HCT116 (cell line): ENCODE measurements at regions not wholly inside any gene's neighbourhood (a gene's known extent, or its start where the extent isn't known, plus 50 kb on each side); places are given as distances from the start of the nearest gene placed in this dataset.

Experiments
- ATAC-seq: fragments of 200-7000 bp; cut with Tn5 transposase; 2 replicates; pipeline ENCODE4 v1.9.1; 2020; ENCODE audit warnings: mild to moderate bottlenecking, moderate library complexity
- BruUV-seq: library from RNA; stranded (reverse); fragments of 400-500 nt; replicated peaks from 2 replicates; lab custom pipeline; 2021; lab: Mats Ljungman, UMichigan
- CTCF ChIA-PET: fragments of 300-600 bp; sonication (Branson Sonifier 250); formaldehyde crosslinking; loops from one replicate; lab custom pipeline; 2021; ENCODE audit warnings: antibody characterized with exemption; lab: Charles Lee
- POLR2A ChIA-PET: fragments of 300-600, 350-600 bp; sonication (Branson Sonifier 250); formaldehyde crosslinking; loops from one replicate; lab custom pipeline; 2021; ENCODE audit warnings: antibody characterized with exemption; lab: Charles Lee
- RAD21 ChIA-PET, 2 experiments: fragments of 300-600 bp; sonication (Branson Sonifier 250); formaldehyde crosslinking; loops; one replicate each; lab custom pipeline; 2023; ENCODE audit warnings: low total read pairs in 2 of 2; ENCODE audit not compliant: uncharacterized antibody in 2 of 2, unreplicated experiment in 2 of 2, low non-redundant PET in 1 of 2; lab: Charles Lee
- DNase-seq: peaks from one replicate; pipeline ENCODE4 v3.0.0-alpha.2; 2010; ENCODE audit warnings: low read depth, low spot score
- H2AFZ ChIP-seq: fragments of 200-600 bp; shearing (Covaris generic), sonication (generic); 2 replicates; pipeline ENCODE4 v1.6.1; 2017; ENCODE audit warnings: low read depth, mixed run types, mixed read lengths, antibody characterized with exemption, low read length; ENCODE audit not compliant: poor library complexity, severe bottlenecking
- H3K27ac ChIP-seq: 2 replicates; pipeline ENCODE4 v1.5.1; 2012; ENCODE audit warnings: low read depth, low read length
- H3K27me3 ChIP-seq: fragments of 200-600 bp; sonication (generic); 2 replicates; pipeline ENCODE4 v1.6.1; 2016; ENCODE audit warnings: mixed run types, low read length, mixed read lengths; ENCODE audit not compliant: insufficient read depth
- H3K36me3 ChIP-seq, 2 experiments: fragments of 200-500 bp in 1 of 2; fragments of 200-600 bp in 1 of 2; sonication (Bioruptor generic) in 1 of 2; sonication (generic) in 1 of 2; 2 replicates each; pipeline versions ENCODE4 v1.5.1 to v1.6.1; 2014 to 2016; ENCODE audit warnings: low read length in 2 of 2, inconsistent platforms in 1 of 2, mixed read lengths in 1 of 2, mixed run types in 1 of 2; ENCODE audit not compliant: insufficient read depth in 2 of 2, control insufficient read depth in 1 of 2
- H3K4me1 ChIP-seq, 2 experiments: fragments of 200-600 bp in 1 of 2; sonication (generic) in 1 of 2; 2 replicates each; pipeline versions ENCODE4 v1.5.1 to v1.6.1; 2012 to 2017; ENCODE audit warnings: low read length in 2 of 2, inconsistent platforms in 1 of 2, mild to moderate bottlenecking in 1 of 2, mixed read lengths in 1 of 2, mixed run types in 1 of 2, moderate library complexity in 1 of 2; ENCODE audit not compliant: insufficient read depth in 2 of 2, control insufficient read depth in 1 of 2
- H3K4me2 ChIP-seq: fragments of 200-600 bp; sonication (generic); 2 replicates; pipeline ENCODE4 v1.6.1; 2017; ENCODE audit warnings: mixed run types, low read length, mixed read lengths
- H3K4me3 ChIP-seq, 2 experiments: fragments of 200-600 bp in 1 of 2; sonication (generic) in 1 of 2; replicated peaks in 1 of 2; 2 replicates each; pipeline ENCODE4 v1.5.1; 2011 to 2016; ENCODE audit warnings: low read length in 2 of 2, control low read depth in 1 of 2, low read depth in 1 of 2, mild to moderate bottlenecking in 1 of 2, mixed read lengths in 1 of 2, mixed run types in 1 of 2
- H3K79me2 ChIP-seq: fragments of 200-600 bp; sonication (generic); 2 replicates; pipeline ENCODE4 v1.6.1; 2017; ENCODE audit warnings: mild to moderate bottlenecking, mixed run types, low read length, moderate library complexity, mixed read lengths; ENCODE audit not compliant: insufficient read depth
- H3K9ac ChIP-seq: fragments of 200-600 bp; sonication (generic); 2 replicates; pipeline ENCODE4 v1.6.1; 2016; ENCODE audit warnings: low read length, mixed read lengths
- H3K9me2 ChIP-seq: fragments of 200-600 bp; sonication (generic), shearing (Covaris generic); 2 replicates; pipeline ENCODE4 v1.6.1; 2017; ENCODE audit warnings: mixed run types, mild to moderate bottlenecking, moderate library complexity; ENCODE audit not compliant: insufficient read depth
- H3K9me3 ChIP-seq, 2 experiments: fragments of 200-500 bp in 1 of 2; fragments of 200-600 bp in 1 of 2; sonication (Bioruptor generic) in 1 of 2; sonication (generic) in 1 of 2; 2 replicates each; pipeline ENCODE4 v1.6.1; 2014 to 2017; ENCODE audit warnings: low read length in 2 of 2, mixed read lengths in 2 of 2, inconsistent platforms in 1 of 2, low read depth in 1 of 2, mild to moderate bottlenecking in 1 of 2, mixed run types in 1 of 2, moderate library complexity in 1 of 2; ENCODE audit not compliant: control insufficient read depth in 1 of 2, insufficient read depth in 1 of 2
- H4K20me1 ChIP-seq: fragments of 200-600 bp; sonication (generic), shearing (Covaris generic); 2 replicates; pipeline ENCODE4 v1.6.1; 2017; ENCODE audit warnings: mixed run types, mild to moderate bottlenecking, moderate library complexity; ENCODE audit not compliant: insufficient read depth
- CEBPB ChIP-seq: IDR thresholded peaks from 2 replicates; pipeline ENCODE4 v1.6.1; 2012; ENCODE audit warnings: low read depth
- EGR1 ChIP-seq: IDR thresholded peaks from 2 replicates; pipeline ENCODE4 v1.6.1; 2012; ENCODE audit warnings: low read depth
- FOSL1 ChIP-seq: IDR thresholded peaks from 2 replicates; pipeline ENCODE4 v1.6.1; 2012; ENCODE audit warnings: low read depth
- MAX ChIP-seq: IDR thresholded peaks from 2 replicates; pipeline ENCODE4 v1.6.1; 2012
- SP1 ChIP-seq: IDR thresholded peaks from 2 replicates; pipeline ENCODE4 v1.6.1; 2012; ENCODE audit warnings: low read depth
- TCF7L2 ChIP-seq: IDR thresholded peaks from 2 replicates; pipeline ENCODE4 v1.7.0; 2011; ENCODE audit warnings: borderline replicate concordance, inconsistent platforms; ENCODE audit not compliant: insufficient read depth, insufficient read length; ENCODE audit errors: extremely low read depth
- YY1 ChIP-seq: IDR thresholded peaks from 2 replicates; pipeline ENCODE4 v1.6.1; 2011; ENCODE audit warnings: low read length, low read depth, moderate library complexity, mild to moderate bottlenecking; ENCODE audit not compliant: insufficient replicate concordance; ENCODE audit errors: extremely low read depth
- ZBTB33 ChIP-seq: IDR thresholded peaks from 2 replicates; pipeline ENCODE4 v1.6.1; 2011; ENCODE audit warnings: mild to moderate bottlenecking, low read length, moderate library complexity; ENCODE audit not compliant: insufficient replicate concordance; ENCODE audit errors: extremely low read depth
- ZNF274 ChIP-seq: fragments of 200-500 bp; sonication (Bioruptor generic); IDR thresholded peaks from 2 replicates; pipeline ENCODE4 v1.6.1; 2014; ENCODE audit warnings: mild to moderate bottlenecking, low read depth, low read length, inconsistent platforms
- intact Hi-C: fragments of 100-400 bp; cut with micrococcal nuclease; formaldehyde crosslinking; loops from 2 replicates; pipeline ENCODE4 v1.10.0; 2022
- TF ChIP-seq, protein P1 (sequence below): IDR thresholded peaks from 2 replicates; pipeline ENCODE4 v1.6.1; 2012; ENCODE audit warnings: low read depth

- no peaks in the 10 kb centered on the region for H3K9me2 ChIP-seq
- POLR2A ChIA-PET, result no interaction called here
- CTCF ChIA-PET, result no interaction called here
- H3K36me3 ChIP-seq, result no peaks in the 10 kb centered on the region
- intact Hi-C loops, result loop anchor here (10.0 kb wide), 1 partner anchor 558 kb away; no protein-coding TSS in a partner anchor
- no peak for TF ChIP-seq SP1
- no peak for TF ChIP-seq FOSL1
- TF ChIP-seq, protein P1, sequence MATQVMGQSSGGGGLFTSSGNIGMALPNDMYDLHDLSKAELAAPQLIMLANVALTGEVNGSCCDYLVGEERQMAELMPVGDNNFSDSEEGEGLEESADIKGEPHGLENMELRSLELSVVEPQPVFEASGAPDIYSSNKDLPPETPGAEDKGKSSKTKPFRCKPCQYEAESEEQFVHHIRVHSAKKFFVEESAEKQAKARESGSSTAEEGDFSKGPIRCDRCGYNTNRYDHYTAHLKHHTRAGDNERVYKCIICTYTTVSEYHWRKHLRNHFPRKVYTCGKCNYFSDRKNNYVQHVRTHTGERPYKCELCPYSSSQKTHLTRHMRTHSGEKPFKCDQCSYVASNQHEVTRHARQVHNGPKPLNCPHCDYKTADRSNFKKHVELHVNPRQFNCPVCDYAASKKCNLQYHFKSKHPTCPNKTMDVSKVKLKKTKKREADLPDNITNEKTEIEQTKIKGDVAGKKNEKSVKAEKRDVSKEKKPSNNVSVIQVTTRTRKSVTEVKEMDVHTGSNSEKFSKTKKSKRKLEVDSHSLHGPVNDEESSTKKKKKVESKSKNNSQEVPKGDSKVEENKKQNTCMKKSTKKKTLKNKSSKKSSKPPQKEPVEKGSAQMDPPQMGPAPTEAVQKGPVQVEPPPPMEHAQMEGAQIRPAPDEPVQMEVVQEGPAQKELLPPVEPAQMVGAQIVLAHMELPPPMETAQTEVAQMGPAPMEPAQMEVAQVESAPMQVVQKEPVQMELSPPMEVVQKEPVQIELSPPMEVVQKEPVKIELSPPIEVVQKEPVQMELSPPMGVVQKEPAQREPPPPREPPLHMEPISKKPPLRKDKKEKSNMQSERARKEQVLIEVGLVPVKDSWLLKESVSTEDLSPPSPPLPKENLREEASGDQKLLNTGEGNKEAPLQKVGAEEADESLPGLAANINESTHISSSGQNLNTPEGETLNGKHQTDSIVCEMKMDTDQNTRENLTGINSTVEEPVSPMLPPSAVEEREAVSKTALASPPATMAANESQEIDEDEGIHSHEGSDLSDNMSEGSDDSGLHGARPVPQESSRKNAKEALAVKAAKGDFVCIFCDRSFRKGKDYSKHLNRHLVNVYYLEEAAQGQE, result no peak
- TF ChIP-seq TCF7L2, result no peak
- no peak for TF ChIP-seq MAX
- H3K27me3 ChIP-seq, result peaks cover 31% of the 10 kb centered on the region
- H3K9me3 ChIP-seq, result no peaks in the 10 kb centered on the region
- ATAC-seq (no peak), DNase-seq (no peak)
- H4K20me1 ChIP-seq, result no peaks in the 10 kb centered on the region
- no peak overlapping the region for H2AFZ ChIP-seq
- H3K79me2 ChIP-seq, result no peaks in the 10 kb centered on the region
- no peak overlapping the region for H3K4me3 ChIP-seq
- RAD21 ChIA-PET, result no interaction called here
- H3K4me2 ChIP-seq, result no peak overlapping the region
- H3K9ac ChIP-seq, result no peak overlapping the region
- no peak overlapping the region for H3K27ac ChIP-seq
- BruUV-seq, result no TSS peak
- H3K4me1 ChIP-seq, result no peaks in the 10 kb centered on the region
Measured at GRCh38 chr3:59553076-59553475, 503.3 kb upstream of the CFAP20DC start.

DNA sequence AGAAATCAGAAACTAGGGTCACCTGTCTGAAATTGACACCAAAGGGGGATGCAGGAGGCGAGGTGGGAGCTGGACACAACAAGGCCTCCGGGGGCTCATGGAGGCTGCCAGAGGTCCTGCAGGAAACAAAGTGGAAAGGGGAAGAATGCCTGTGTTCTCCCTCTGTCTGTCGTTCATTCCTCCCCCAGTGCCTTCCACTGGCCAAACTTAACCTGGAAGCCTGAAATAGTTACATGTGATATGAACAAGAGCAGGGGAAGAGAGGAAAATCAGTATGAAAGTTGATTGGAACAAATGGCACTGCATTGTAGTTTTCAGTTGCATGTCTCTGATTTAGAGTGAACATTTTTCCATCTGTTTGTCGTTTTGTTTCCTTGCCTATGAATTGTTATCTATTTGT is 502.0 kb upstream of the CFAP20DC start:
- BruUV-seq, result no TSS peak
- ChIA-PET POLR2A (no interaction called here), RAD21 (no interaction called here), CTCF (no interaction called here)
- Histone ChIP-seq H3K9me3 (no peaks in the 10 kb centered on the region), H3K4me3 (no peak overlapping the region), H3K4me1 (no peaks in the 10 kb centered on the region), H4K20me1 (no peaks in the 10 kb centered on the region), H3K36me3 (no peaks in the 10 kb centered on the region), H2AFZ (no peak overlapping the region), H3K27me3 (peaks cover 39% of the 10 kb centered on the region), H3K4me2 (no peak overlapping the region), H3K27ac (no peak overlapping the region), H3K9ac (no peak overlapping the region), H3K79me2 (no peaks in the 10 kb centered on the region), H3K9me2 (no peaks in the 10 kb centered on the region)
- DNase-seq (no peak), ATAC-seq (no peak)
- intact Hi-C loops, result loop anchor here (10.0 kb wide), 1 partner anchor 557 kb away; no protein-coding TSS in a partner anchor
- TF ChIP-seq, protein P1, result no peak
- TF ChIP-seq YY1 (no peak), ZNF274 (no peak), CEBPB (no peak), EGR1 (no peak), ZBTB33 (no peak)
